Body of pancreas (tissue), 4 donors: ENCODE measurements at regions not wholly inside any gene's neighbourhood (a gene's known extent, or its start where the extent isn't known, plus 50 kb on each side); places are given as distances from the start of the nearest gene placed in this dataset.

ENCODE experiments used
- ATAC-seq: fragments of 150-250 bp; one replicate; pipeline ENCODE4 v1.9.1; 2016
- DNase-seq, 4 donors: peaks; one replicate each; pipeline ENCODE4 v3.0.0-alpha.2; 2019
- H3K27ac ChIP-seq, 4 donors: fragments of 200-600 bp; sonication (generic); 1 replicate in 3 of 4; 2 replicates in 1 of 4; pipeline versions ENCODE4 v1.5.1 to v1.6.1; 2016 to 2019; ENCODE audit warnings: mild to moderate bottlenecking in 1 of 4, mixed read lengths in 1 of 4, moderate library complexity in 1 of 4
- H3K27me3 ChIP-seq, 2 donors: fragments of 200-600 bp; sonication (generic); one replicate each; pipeline ENCODE4 v1.6.0; 2016; ENCODE audit warnings: mild to moderate bottlenecking in 1 of 2
- H3K36me3 ChIP-seq, 2 donors: fragments of 200-600 bp; sonication (generic); replicated peaks in 1 of 2; 2 replicates each; pipeline ENCODE4 v1.5.1; 2016; ENCODE audit warnings: low read depth in 2 of 2; ENCODE audit not compliant: insufficient read depth in 1 of 2
- H3K4me1 ChIP-seq: fragments of 200-600 bp; sonication (generic); one replicate; pipeline ENCODE4 v1.6.0; 2016
- H3K4me3 ChIP-seq, 2 donors: fragments of 200-600 bp; sonication (generic); 1 replicate in 1 of 2; 2 replicates in 1 of 2; pipeline ENCODE4 v1.5.1; 2016 to 2019
- H3K9me3 ChIP-seq, 3 donors: fragments of 200-600 bp; sonication (generic); 1 replicate in 2 of 3; 2 replicates in 1 of 3; pipeline ENCODE4 v1.5.1; 2016
- POLR2A ChIP-seq, 3 donors: fragments of 450-650 bp; IDR thresholded peaks; one replicate each; pipeline ENCODE4 v1.6.1; 2016; ENCODE audit warnings: antibody characterized with exemption in 3 of 3, mild to moderate bottlenecking in 2 of 3
- WGBS, 2 donors: methylation state at CpG; one replicate each; pipeline ENCODE4 v1.1.5; 2017; 5-methylcytosine and 5-hydroxymethylcytosine counted together
- intact Hi-C: fragments of 100-400 bp; cut with DNase I; formaldehyde crosslinking; loops from one replicate; pipeline ENCODE4 v1.15.1; 2023
- TF ChIP-seq, protein P1 (sequence below), 7 experiments: fragments of 450-650 bp in 4 of 7; fragments of 200-600 bp in 3 of 7; sonication (generic) in 3 of 7; IDR thresholded peaks; one replicate each; pipeline ENCODE4 v1.5.1; 2016 to 2019; ENCODE audit warnings: antibody characterized with exemption in 7 of 7

DNA sequence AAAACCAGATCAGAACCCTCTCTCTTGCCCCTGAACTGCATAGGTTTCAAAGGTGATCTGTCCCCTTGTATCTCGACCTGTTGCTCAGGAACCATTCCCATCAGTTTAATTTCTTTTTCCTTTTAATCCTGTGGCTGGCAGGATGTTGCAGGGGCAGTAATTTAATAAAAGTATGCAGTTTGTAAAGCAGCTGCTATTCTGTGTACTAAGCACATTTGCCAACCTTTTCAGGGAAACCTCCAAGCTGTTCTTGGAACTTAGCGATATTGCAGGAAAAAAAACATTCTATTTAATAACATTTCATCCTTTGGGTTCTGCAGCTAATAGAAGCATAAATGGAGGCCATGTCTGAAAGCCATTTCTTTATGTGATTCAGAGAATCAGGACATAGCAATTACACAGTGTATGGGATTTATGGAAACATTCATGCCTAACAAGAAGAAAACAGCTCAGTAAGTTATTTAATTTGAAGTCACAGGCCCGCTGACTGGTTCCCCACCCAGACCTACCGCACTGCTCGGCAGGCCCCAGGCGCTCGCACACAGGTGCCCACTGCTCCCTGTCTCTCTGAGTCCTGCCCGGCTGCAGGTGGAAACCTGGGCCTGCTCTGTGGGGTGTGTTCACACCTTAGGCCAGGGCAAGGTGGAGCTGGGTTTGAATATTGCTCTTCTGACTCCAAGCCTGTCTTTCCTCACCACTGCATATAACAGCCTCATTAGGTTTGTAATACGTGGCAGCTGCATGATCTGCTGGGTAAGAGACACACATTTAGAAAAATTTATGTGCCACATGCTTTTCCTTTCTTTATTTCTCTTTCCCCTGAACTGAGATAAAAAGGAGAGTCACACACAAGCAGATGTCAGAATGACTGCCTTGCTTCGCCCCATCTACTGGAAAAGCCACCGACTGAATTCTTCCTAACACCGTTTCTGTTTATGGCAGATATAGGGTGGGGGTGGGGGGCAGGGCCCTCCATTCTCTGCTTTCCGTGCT, 119.7 kb downstream of the SLC25A47 start:
- Histone ChIP-seq H3K4me1 (peaks cover 32% of the 10 kb centered on the region), H3K4me3 (no peak overlapping the region), H3K27me3 (no peaks in the 10 kb centered on the region), H3K36me3 (no peaks in the 10 kb centered on the region), H3K9me3 (no peaks in the 10 kb centered on the region), H3K27ac (peak overlapping the region in 2 of 4 donors; percentile 3 to 19)
- ATAC-seq (no peak), DNase-seq (no peak)
- intact Hi-C loops: no loop called here
- 79 to 83% methylated on average over 13 of the region's 13 CpGs for WGBS, 2 donors
- no peak for TF ChIP-seq POLR2A (IDR thresholded peaks at IDR 0.05)

DNA sequence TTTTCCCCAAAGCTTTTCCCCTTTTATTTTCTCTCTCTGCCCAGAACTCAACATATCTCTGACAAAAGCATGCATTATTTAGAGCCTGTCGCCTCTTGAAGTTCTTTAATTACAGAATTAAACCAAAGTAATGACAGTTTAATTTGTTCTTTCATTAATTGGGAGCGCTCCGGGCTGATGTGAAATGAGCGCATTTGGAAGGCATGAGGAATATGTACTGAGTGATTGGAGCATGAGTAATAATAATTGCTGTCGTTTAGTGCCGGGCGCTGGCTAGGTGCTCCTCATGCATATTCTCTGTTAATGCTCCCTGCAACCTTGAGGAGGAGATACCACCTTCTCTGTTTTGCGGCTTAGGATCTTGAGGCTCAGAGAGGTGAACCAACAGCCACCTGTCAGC, 120.5 kb downstream of the SLC25A47 start:
- DNase-seq (no peak), ATAC-seq (no peak)
- Histone ChIP-seq H3K36me3 (no peaks in the 10 kb centered on the region), H3K27me3 (no peaks in the 10 kb centered on the region), H3K27ac (no peak overlapping the region), H3K4me3 (no peak overlapping the region), H3K4me1 (peaks cover 38% of the 10 kb centered on the region), H3K9me3 (no peaks in the 10 kb centered on the region)
- no peak for TF ChIP-seq POLR2A (IDR thresholded peaks at IDR 0.05)
- TF ChIP-seq, protein P1, sequence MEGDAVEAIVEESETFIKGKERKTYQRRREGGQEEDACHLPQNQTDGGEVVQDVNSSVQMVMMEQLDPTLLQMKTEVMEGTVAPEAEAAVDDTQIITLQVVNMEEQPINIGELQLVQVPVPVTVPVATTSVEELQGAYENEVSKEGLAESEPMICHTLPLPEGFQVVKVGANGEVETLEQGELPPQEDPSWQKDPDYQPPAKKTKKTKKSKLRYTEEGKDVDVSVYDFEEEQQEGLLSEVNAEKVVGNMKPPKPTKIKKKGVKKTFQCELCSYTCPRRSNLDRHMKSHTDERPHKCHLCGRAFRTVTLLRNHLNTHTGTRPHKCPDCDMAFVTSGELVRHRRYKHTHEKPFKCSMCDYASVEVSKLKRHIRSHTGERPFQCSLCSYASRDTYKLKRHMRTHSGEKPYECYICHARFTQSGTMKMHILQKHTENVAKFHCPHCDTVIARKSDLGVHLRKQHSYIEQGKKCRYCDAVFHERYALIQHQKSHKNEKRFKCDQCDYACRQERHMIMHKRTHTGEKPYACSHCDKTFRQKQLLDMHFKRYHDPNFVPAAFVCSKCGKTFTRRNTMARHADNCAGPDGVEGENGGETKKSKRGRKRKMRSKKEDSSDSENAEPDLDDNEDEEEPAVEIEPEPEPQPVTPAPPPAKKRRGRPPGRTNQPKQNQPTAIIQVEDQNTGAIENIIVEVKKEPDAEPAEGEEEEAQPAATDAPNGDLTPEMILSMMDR (IDR thresholded peaks at IDR 0.05): no peak
- intact Hi-C loops: no loop called here
- WGBS, 2 donors: 94% methylated on average over 8 of the region's 8 CpGs

DNA sequence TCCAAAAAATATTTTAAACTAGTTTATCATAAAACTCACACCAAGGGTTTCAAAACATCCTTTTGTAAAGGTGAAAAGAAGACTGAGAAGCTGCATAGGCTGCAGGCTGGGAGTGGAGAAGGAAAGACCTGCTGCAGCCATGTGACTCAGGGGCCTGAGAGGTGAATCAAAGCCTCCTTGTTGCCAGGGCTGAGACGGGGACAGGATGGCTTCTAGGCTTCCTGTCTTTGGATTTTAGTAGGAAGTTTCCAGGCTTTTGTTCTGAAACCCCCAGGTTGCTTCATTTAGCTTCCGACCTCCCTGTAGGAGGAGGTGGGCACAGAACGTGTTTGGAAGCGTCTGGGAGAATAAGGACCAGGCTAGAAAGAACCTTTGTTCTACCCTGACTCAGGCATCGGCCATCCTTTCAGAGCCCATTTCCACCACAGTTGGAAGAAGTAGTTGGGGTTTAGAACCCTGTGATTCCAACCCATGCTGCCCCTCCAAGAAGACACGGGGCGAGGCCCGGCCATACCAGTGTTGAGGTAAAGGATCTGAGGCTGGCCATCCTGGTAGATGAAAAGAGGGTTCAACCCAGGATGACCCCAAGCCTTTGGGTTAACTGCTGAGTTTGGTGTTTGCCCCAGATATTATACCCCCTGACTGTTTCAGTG, 122.4 kb downstream of the SLC25A47 start:
- Histone ChIP-seq H3K27me3 (no peaks in the 10 kb centered on the region), H3K27ac (no peak overlapping the region), H3K4me3 (no peak overlapping the region), H3K9me3 (no peaks in the 10 kb centered on the region), H3K4me1 (peaks cover 33% of the 10 kb centered on the region), H3K36me3 (no peaks in the 10 kb centered on the region)
- no peak for DNase-seq
- TF ChIP-seq, protein P1 (IDR thresholded peaks at IDR 0.05): no peak
- no peak for TF ChIP-seq POLR2A (IDR thresholded peaks at IDR 0.05)
- intact Hi-C loops: no loop called here
- ATAC-seq: no peak
- 90 to 96% methylated on average over 8 of the region's 8 CpGs for WGBS, 2 donors

DNA sequence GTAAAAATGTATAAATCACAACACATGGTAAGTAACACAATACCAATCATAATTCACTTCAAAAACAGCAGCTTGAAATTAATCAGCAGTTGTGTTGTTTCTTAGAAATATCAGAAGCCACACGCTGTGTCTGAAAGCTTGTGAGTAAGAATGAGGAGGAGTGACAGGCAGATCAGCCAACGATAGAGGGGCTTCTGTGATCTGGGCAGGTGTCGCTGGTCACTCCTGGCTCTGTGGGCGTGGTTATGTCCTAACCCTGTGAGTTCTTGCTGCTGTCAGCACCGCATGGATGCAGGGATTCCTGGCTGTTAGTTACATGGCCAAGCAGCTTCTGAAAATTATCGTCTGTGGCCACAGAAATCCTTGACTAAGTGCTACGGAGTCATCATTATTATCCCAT, 123.4 kb downstream of the SLC25A47 start:
- intact Hi-C loops: no loop called here

DNA sequence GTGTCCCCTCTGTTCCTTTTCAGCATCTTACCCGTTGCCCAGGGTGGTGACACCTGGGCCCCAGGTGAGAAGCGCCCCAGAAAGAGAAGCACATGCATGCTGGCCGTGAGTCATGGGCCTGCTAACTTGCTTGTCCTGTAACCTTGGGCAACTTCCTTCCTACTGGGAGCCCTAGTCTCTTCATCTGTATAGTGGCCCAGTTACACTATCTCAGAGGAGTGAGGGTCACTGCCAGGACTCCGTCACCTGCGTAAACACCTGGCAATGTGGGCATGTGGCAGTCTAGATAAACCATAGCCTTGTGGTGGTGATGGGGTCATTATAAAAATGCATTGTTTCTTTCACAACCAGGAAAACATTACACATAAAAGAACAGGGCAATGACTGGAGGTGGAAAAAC, 125.2 kb downstream of the SLC25A47 start:
- intact Hi-C loops: no loop called here
- H3K36me3 ChIP-seq: no peaks in the 10 kb centered on the region
- 39 to 46% methylated on average over 5 of the region's 5 CpGs for WGBS, 2 donors
- H3K4me3 ChIP-seq: no peak overlapping the region
- DNase-seq (peak; percentile 65 to 90 (median 84)), ATAC-seq (peak; percentile 91)
- no peaks in the 10 kb centered on the region for H3K9me3 ChIP-seq
- no peaks in the 10 kb centered on the region for H3K27me3 ChIP-seq
- H3K27ac ChIP-seq: peak overlapping the region in 3 of 4 donors; percentile 47 to 74 (median 64)
- TF ChIP-seq POLR2A (IDR thresholded peaks at IDR 0.05): peak in 1 of 3 donors; percentile 35
- TF ChIP-seq, protein P1 (IDR thresholded peaks at IDR 0.05): no peak
- peaks cover 13% of the 10 kb centered on the region for H3K4me1 ChIP-seq

More for the DNA sequence above, 123.4 kb downstream of the SLC25A47 start:
- ATAC-seq: no peak
- Histone ChIP-seq H3K27ac (no peak overlapping the region), H3K9me3 (no peaks in the 10 kb centered on the region), H3K4me3 (no peak overlapping the region), H3K36me3 (no peaks in the 10 kb centered on the region), H3K27me3 (no peaks in the 10 kb centered on the region), H3K4me1 (peaks cover 23% of the 10 kb centered on the region)
- peak in 2 of 4 donors; percentile 33 to 61 for DNase-seq
- TF ChIP-seq, protein P1 (IDR thresholded peaks at IDR 0.05): no peak
- no peak for TF ChIP-seq POLR2A (IDR thresholded peaks at IDR 0.05)
- WGBS, 2 donors: 76 to 90% methylated on average over 7 of the region's 7 CpGs
